ENCODE measurements at regions not wholly inside any gene's neighbourhood (a gene's known extent, or its start where the extent isn't known, plus 50 kb on each side); places are given as distances from the start of the nearest gene placed in this dataset.
"Not testable (repeated sequence)": the region's sequence is repeated elsewhere in the genome, so short reads cannot be mapped to it uniquely, and the experiment has no call there.

- DNase-seq, result not testable (repeated sequence)
Measured at GRCh38 chr7:73170902-73171301, 85.1 kb upstream of the SPDYE9 start.

GRCh38 chr7:73170415-73170814 is 84.6 kb upstream of the SPDYE9 start:
- DNase-seq, result not testable (repeated sequence)

- DNase-seq, result not testable (repeated sequence)
Measured at GRCh38 chr7:73166152-73166551, 80.3 kb upstream of the SPDYE9 start.

DNA sequence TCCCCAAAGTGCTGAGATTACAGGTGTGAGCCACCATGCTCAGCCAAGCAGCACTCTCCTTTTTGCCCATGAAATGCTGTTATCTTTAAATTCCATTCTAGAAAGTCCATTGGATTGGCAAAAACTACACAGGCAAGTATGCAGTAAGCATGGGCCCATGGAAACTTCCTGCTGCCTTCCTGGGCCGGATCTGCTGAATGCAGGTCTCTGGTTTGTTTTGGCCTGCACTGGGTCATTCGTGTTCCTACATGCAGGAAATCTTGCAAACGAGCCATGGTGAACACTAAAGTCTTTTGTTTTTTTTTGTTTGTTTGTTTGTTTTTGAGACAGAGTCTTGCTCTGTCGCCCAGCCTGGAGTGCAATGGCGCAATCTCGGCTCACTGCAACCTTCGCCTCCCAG is 76.8 kb upstream of the SPDYE9 start:
- DNase-seq, result not testable (repeated sequence)

DNA sequence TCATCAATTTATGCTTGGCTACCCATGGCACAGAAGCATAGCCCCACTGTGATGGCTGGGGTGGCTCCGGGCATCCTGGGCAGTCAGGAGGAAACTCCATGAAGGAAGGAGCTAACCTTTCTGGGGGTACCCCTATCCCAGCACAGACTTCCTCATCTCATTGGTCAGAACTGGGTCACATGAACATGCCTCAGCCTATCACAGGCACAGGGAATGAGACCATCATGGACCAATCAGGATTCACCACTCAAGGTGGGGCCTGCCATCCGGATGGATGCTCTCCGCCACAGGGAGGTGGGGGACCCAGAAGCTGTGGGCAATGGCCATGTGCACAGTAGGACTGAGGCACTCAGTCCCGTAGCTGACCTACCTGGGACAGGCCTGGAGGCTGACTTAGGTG is 75.9 kb upstream of the SPDYE9 start:
- DNase-seq, result not testable (repeated sequence)

DNA sequence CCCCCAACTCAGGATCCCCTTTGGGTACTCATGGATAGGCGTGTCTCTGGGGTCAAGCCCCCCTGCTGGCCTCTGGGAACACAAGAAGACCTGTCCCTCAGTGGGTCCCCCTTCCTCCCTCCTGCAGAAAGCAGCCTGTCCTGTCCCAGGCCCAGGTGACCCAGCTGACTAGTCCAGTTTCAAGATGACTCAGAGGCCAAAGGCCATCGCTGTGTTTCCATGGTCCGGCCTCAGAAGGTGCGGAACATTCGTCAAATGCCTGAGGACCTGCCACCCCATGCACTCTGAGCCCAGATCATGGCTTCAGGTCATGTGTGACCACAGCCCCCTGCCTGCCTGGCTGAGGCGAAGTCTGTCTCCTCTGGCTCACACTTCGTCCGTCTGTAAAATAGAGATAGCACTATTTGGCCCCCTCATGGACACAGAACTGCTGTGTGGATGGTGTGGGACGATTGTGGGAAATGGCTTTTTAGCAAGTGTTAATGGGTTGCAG is 71.4 kb upstream of the SPDYE9 start:
- not testable (repeated sequence) for DNase-seq

DNA sequence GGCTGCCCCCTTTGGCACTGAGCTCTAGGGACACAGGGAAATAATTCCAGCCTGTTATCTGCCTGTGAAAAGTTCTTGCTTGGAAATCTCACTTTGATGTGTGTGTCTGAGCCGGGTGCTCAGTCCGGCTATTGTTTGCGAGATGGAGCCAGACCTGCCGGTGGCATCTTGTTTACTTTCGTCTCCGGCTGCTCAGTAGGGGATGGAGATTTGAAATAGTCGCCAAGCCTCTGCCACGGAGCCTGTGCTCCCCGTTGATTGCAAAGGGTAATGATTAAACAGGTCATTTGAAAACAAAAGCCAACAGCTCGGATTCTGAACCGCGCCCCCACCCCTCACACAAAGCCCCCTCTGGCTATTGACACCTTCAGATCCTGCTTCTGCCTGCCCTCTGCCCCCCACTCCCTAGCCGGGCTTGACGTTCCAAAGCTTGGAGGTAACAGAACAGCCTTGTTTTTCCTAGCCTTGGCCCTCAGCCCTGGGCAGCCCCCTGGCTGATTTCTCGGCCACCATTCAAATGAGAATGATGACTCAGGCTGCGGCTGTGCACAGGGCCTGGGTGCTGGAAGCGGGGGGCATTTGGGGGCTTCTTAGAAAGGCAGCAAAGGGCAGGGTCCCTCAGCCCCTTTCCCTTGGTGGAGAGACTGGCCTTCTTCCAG is 70.8 kb upstream of the SPDYE9 start:
- DNase-seq, result not testable (repeated sequence)

DNA sequence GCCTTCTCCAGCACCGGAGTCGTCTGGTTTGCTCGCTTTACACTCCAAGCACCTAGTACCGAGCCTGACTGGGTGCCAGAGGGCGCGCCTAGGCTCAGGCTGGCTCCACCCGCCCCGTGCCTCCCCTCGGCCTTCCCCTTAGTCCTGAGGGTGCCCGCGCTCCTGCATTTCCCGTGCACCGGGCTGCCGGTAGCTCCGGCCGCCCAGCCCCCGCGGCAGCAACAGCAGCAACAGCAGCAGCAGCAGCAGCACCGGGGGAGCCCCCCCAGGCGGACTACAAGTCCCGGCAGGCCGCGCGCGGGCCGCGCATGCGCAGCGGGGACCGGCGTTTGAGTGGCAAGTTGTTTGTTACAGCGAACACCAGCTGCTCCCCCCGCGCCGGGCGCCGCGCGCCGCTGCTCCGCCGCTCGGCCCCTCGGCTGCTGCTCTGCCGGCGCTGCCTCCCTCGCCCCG is 68.8 kb upstream of the SPDYE9 start:
- peak; percentile 83 for DNase-seq

DNA sequence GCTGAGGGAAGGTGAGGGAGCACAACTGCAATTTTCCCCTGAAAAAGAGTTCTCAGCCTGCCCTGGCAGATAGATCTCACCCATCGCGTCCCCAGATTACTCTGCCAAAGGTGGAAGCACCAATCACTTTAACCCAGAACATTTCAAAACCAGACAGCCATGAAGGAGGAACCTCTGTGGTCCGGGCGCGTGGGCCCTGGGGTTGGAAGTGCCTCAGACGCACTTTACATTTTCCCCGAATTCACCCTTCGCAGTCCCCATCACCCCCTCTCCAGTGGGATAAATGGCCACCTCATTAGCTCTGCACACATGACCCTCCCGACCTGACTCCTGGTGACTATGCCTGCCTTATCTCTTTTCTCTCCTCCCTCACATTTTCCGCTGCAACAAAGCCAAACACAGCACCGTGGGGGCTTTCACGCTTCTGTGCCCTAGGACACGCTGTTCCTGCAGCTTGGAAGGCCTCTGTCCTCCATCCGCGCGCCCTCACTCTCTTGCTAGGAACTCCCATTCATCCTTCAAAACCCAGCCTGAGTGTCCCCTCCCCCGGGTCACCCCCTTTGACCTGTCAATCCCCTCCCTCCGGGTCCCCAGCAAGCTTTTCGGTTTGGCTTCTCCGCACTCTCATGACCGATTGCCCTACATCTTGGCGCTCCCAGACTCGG is 68.2 kb upstream of the SPDYE9 start:
- not testable (repeated sequence) for DNase-seq

GRCh38 chr7:73148570-73148969 is 62.7 kb upstream of the SPDYE9 start:
- not testable (repeated sequence) for DNase-seq

DNA sequence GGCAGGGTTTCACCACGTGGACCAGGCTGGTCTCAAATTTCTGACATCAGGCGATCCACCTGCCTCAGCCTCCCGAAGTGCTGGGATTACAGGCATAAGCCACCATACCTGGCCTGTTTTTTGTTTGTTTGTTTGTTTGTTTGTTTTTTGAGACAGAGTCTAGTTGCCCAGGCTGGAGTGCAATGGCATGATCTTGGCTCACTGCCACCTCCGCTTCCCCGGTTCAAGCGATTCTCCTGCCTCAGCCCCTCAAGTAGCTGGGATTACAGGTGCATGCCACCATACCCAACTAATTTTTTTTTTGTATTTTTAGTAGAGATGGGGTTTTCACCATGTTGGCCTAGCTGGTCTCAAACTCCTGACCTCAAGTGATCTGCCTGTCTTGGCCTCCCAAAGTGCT is 61.8 kb upstream of the SPDYE9 start:
- DNase-seq, result not testable (repeated sequence)

- not testable (repeated sequence) for DNase-seq
Measured at GRCh38 chr7:73143993-73144392, 58.2 kb upstream of the SPDYE9 start.

GRCh38 chr7:73137922-73138321 is 52.1 kb upstream of the SPDYE9 start:
- DNase-seq, result not testable (repeated sequence)

Measured in activated CD4-positive, alpha-beta T cell treated with anti-CD3 and anti-CD28 coated beads for 48 hours (primary cell).